MM.1S (cell line): ENCODE measurements at regions not wholly inside any gene's neighbourhood (a gene's known extent, or its start where the extent isn't known, plus 50 kb on each side); places are given as distances from the start of the nearest gene placed in this dataset.

Source experiments
- CTCF ChIP-seq: fragments of 300-600 bp; sonication (generic); IDR thresholded peaks from 2 replicates; pipeline ENCODE4 v1.5.1; 2016; ENCODE audit warnings: antibody characterized with exemption, low read length, mixed read lengths
- EZH2phosphoT487 ChIP-seq: fragments of 300-600 bp; sonication (generic); IDR thresholded peaks from 2 replicates; pipeline ENCODE4 v1.6.1; 2018; ENCODE audit warnings: antibody characterized with exemption, low read length

GRCh38 chr18:25560369-25560768 lies 208.4 kb upstream of the ZNF521 start:
- TF ChIP-seq CTCF (no peak), EZH2phosphoT487 (no peak)
